Right atrium auricular region (tissue), 2 donors: ENCODE measurements at regions not wholly inside any gene's neighbourhood (a gene's known extent, or its start where the extent isn't known, plus 50 kb on each side); places are given as distances from the start of the nearest gene placed in this dataset.

Source experiments
- DNase-seq: peaks from one replicate; pipeline ENCODE4 v3.0.0-alpha.2; 2019; ENCODE audit warnings: low spot score
- H3K27ac ChIP-seq, 2 donors: fragments of 200-600 bp; sonication (generic); 1 replicate in 1 of 2; 2 replicates in 1 of 2; pipeline ENCODE4 v1.5.1; 2016 to 2019
- H3K27me3 ChIP-seq, 2 donors: fragments of 200-600 bp; sonication (generic); one replicate each; pipeline versions ENCODE4 v1.5.1 to v1.6.0; 2017 to 2019
- H3K36me3 ChIP-seq: fragments of 200-600 bp; sonication (generic); one replicate; pipeline ENCODE4 v1.5.1; 2016
- H3K4me1 ChIP-seq, 2 donors: fragments of 200-600 bp; sonication (generic); one replicate each; pipeline versions ENCODE4 v1.5.1 to v1.6.0; 2017 to 2019
- H3K4me3 ChIP-seq, 2 donors: fragments of 200-600 bp; sonication (generic); 1 replicate in 1 of 2; 2 replicates in 1 of 2; pipeline ENCODE4 v1.5.1; 2017 to 2019; ENCODE audit warnings: mild to moderate bottlenecking in 1 of 2, moderate library complexity in 1 of 2
- H3K9me3 ChIP-seq, 2 donors: fragments of 200-600 bp; sonication (generic); one replicate each; pipeline ENCODE4 v1.5.1; 2019
- TF ChIP-seq, protein P1 (sequence below), 2 donors: fragments of 200-600 bp; sonication (generic); IDR thresholded peaks; one replicate each; pipeline ENCODE4 v1.5.1; 2019; ENCODE audit warnings: antibody characterized with exemption in 2 of 2

DNA sequence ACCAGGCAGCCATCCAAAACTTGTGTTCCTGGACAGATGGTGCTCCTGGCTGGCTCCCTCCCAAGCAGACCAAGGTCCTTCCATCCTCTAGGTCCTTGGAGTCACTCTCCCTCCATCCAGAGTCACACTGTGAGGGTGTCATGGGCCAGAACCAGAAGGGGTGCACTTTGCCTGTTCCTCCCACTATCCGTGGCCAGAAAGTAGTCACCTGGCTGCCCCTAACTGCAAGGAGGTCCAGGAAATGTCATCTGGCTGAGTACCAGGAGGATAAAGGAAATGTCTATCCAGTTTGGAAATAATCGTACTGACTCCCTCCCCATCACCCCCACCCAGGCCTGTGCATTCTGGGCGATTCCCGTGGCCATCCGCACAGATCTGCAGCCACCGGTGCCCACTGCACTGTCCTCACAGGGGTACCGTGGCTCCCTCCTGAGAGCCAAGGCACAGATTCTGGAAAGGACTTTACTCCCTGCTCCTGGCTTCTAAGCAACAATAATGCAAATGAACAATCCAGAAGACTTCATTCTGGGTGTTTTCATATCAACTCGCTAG lies 253.2 kb downstream of the NPHP4 start:
- Histone ChIP-seq H3K9me3 (no peaks in the 10 kb centered on the region), H3K4me1 (no peaks in the 10 kb centered on the region), H3K36me3 (no peaks in the 10 kb centered on the region), H3K27me3 (no peaks in the 10 kb centered on the region), H3K27ac (no peak overlapping the region), H3K4me3 (no peak overlapping the region)
- DNase-seq = no peak
- TF ChIP-seq, protein P1, sequence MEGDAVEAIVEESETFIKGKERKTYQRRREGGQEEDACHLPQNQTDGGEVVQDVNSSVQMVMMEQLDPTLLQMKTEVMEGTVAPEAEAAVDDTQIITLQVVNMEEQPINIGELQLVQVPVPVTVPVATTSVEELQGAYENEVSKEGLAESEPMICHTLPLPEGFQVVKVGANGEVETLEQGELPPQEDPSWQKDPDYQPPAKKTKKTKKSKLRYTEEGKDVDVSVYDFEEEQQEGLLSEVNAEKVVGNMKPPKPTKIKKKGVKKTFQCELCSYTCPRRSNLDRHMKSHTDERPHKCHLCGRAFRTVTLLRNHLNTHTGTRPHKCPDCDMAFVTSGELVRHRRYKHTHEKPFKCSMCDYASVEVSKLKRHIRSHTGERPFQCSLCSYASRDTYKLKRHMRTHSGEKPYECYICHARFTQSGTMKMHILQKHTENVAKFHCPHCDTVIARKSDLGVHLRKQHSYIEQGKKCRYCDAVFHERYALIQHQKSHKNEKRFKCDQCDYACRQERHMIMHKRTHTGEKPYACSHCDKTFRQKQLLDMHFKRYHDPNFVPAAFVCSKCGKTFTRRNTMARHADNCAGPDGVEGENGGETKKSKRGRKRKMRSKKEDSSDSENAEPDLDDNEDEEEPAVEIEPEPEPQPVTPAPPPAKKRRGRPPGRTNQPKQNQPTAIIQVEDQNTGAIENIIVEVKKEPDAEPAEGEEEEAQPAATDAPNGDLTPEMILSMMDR (IDR thresholded peaks at IDR 0.05) = no peak

- no peak overlapping the region for H3K4me3 ChIP-seq
- TF ChIP-seq, protein P1 (IDR thresholded peaks at IDR 0.05) = no peak
- H3K4me1 ChIP-seq = no peaks in the 10 kb centered on the region
- no peak for DNase-seq
- no peaks in the 10 kb centered on the region for H3K9me3 ChIP-seq
- H3K36me3 ChIP-seq = no peaks in the 10 kb centered on the region
- H3K27ac ChIP-seq = no peak overlapping the region
- H3K27me3 ChIP-seq = no peaks in the 10 kb centered on the region
These were observed 255.1 kb downstream of the NPHP4 start for GRCh38 chr1:5737081-5737480.

GRCh38 chr1:5734996-5735395 lies 257.2 kb downstream of the NPHP4 start:
- no peaks in the 10 kb centered on the region for H3K27me3 ChIP-seq
- DNase-seq = no peak
- H3K4me3 ChIP-seq = no peak overlapping the region
- TF ChIP-seq, protein P1 (IDR thresholded peaks at IDR 0.05) = no peak
- no peaks in the 10 kb centered on the region for H3K36me3 ChIP-seq
- H3K27ac ChIP-seq = no peak overlapping the region
- H3K9me3 ChIP-seq = no peaks in the 10 kb centered on the region
- no peaks in the 10 kb centered on the region for H3K4me1 ChIP-seq

DNA sequence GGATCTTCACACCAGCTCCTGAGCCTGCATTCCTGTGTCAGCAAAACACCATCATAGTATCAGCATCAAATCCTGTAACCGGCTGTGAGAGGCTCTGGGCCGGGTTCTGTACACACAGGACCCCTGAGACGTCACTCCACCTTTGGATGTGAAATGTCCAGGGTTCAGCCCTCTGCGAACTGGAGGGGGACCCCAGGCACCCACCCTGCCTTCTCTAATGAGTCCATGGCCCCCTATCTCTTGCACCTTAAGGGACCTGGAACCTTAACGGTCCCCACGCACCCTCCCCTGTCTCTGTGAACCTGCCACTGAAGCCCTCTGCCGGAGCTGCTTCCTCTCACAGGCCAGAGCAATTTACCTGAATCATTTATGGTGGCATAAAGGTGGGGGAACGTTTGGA lies 257.8 kb downstream of the NPHP4 start:
- H3K9me3 ChIP-seq = no peaks in the 10 kb centered on the region
- H3K4me1 ChIP-seq = no peaks in the 10 kb centered on the region
- H3K36me3 ChIP-seq = no peaks in the 10 kb centered on the region
- DNase-seq = no peak
- H3K27me3 ChIP-seq = no peaks in the 10 kb centered on the region
- no peak overlapping the region for H3K4me3 ChIP-seq
- TF ChIP-seq, protein P1 (IDR thresholded peaks at IDR 0.05) = no peak
- no peak overlapping the region for H3K27ac ChIP-seq

- no peaks in the 10 kb centered on the region for H3K36me3 ChIP-seq
- H3K4me1 ChIP-seq = no peaks in the 10 kb centered on the region
- H3K9me3 ChIP-seq = no peaks in the 10 kb centered on the region
- TF ChIP-seq, protein P1 (IDR thresholded peaks at IDR 0.05) = no peak
- H3K4me3 ChIP-seq = no peak overlapping the region
- H3K27ac ChIP-seq = no peak overlapping the region
- DNase-seq = no peak
- no peaks in the 10 kb centered on the region for H3K27me3 ChIP-seq
These were observed 258.6 kb downstream of the NPHP4 start for GRCh38 chr1:5733596-5733995.

- Histone ChIP-seq H3K4me1 (no peaks in the 10 kb centered on the region), H3K27ac (no peak overlapping the region), H3K36me3 (no peaks in the 10 kb centered on the region), H3K4me3 (no peak overlapping the region), H3K27me3 (no peaks in the 10 kb centered on the region), H3K9me3 (no peaks in the 10 kb centered on the region)
- TF ChIP-seq, protein P1 (IDR thresholded peaks at IDR 0.05) = no peak
- no peak for DNase-seq
These were observed 261.2 kb downstream of the NPHP4 start for GRCh38 chr1:5731110-5731423.
